Aorta (tissue), 5 donors: ENCODE measurements at regions not wholly inside any gene's neighbourhood (a gene's known extent, or its start where the extent isn't known, plus 50 kb on each side); places are given as distances from the start of the nearest gene placed in this dataset.

Source experiments
- ATAC-seq: fragments of 200-7000 bp; cut with Tn5 transposase; one replicate; pipeline ENCODE4 v1.9.1; 2022; ENCODE audit warnings: moderate library complexity; ENCODE audit not compliant: low FRiP score
- DNase-seq, 2 donors: peaks; one replicate each; pipeline ENCODE4 v3.0.0-alpha.2; 2020
- H3K27ac ChIP-seq, 2 donors: one replicate each; pipeline ENCODE4 v1.5.1; 2013; ENCODE audit warnings: low read length in 2 of 2, mild to moderate bottlenecking in 2 of 2, moderate library complexity in 2 of 2, control low read depth in 1 of 2, inconsistent platforms in 1 of 2, low read depth in 1 of 2
- H3K27me3 ChIP-seq, 2 donors: one replicate each; pipeline ENCODE4 v1.6.1; 2013; ENCODE audit warnings: control low read depth in 1 of 2, low read length in 1 of 2, mild to moderate bottlenecking in 1 of 2, moderate library complexity in 1 of 2; ENCODE audit not compliant: insufficient read depth in 2 of 2, control insufficient read depth in 1 of 2
- H3K36me3 ChIP-seq, 2 donors: one replicate each; pipeline ENCODE4 v1.6.1; 2013; ENCODE audit warnings: control low read depth in 1 of 2, low read length in 1 of 2, mild to moderate bottlenecking in 1 of 2; ENCODE audit not compliant: insufficient read depth in 2 of 2, control insufficient read depth in 1 of 2
- H3K4me1 ChIP-seq, 2 donors: one replicate each; pipeline ENCODE4 v1.6.1; 2013; ENCODE audit warnings: low read length in 2 of 2, control low read depth in 1 of 2, mild to moderate bottlenecking in 1 of 2, moderate library complexity in 1 of 2; ENCODE audit not compliant: insufficient read depth in 2 of 2, control insufficient read depth in 1 of 2
- H3K4me3 ChIP-seq, 2 donors: one replicate each; pipeline ENCODE4 v1.5.1; 2013; ENCODE audit warnings: low read length in 2 of 2, control low read depth in 1 of 2, mild to moderate bottlenecking in 1 of 2
- H3K9me3 ChIP-seq: one replicate; pipeline ENCODE4 v1.6.1; 2013; ENCODE audit warnings: mild to moderate bottlenecking, low read length; ENCODE audit not compliant: control insufficient read depth
- WGBS, 2 donors: extraction: QIAGEN DNeasy Blood & Tissue Kit; methylation state at CpG; one replicate each; pipeline ENCODE4 v1.1.7; 2013; 5-methylcytosine and 5-hydroxymethylcytosine counted together
- intact Hi-C, 2 donors: fragments of 100-400 bp; cut with DNase I; formaldehyde crosslinking; loops; one replicate each; pipeline versions ENCODE4 v1.14.2 to v1.15.0; 2022
- donor health status: healthy with polysubstance abuse.
- donor health status: Bipolar disorder and iron deficiency.
- donor health status: DM: no; HTN: no; CAD: no.
- donor health status: DM: no; HTN: no; CAD: no.
- donor health status: DM: yes; HTN: yes; CAD: no.

- H3K27ac ChIP-seq, result no peak overlapping the region
- no peaks in the 10 kb centered on the region for H3K36me3 ChIP-seq
- no peaks in the 10 kb centered on the region for H3K9me3 ChIP-seq
- no peak overlapping the region for H3K4me3 ChIP-seq
- 16 to 19% methylated on average over 4 of the region's 4 CpGs for WGBS, 2 donors
- ATAC-seq, result no peak
- intact Hi-C loops, result no loop called here
- H3K4me1 ChIP-seq, result no peaks in the 10 kb centered on the region
- H3K27me3 ChIP-seq, result peaks cover 0 to 1% of the 10 kb centered on the region in 2 donors
- DNase-seq, result no peak
Observed at GRCh38 chr16:51408357-51408756, 257.3 kb upstream of the SALL1 start.

GRCh38 chr16:51407921-51408320 is 256.9 kb upstream of the SALL1 start:
- H3K36me3 ChIP-seq, result no peaks in the 10 kb centered on the region
- H3K27me3 ChIP-seq, result peaks cover 0 to 1% of the 10 kb centered on the region in 2 donors
- no peaks in the 10 kb centered on the region for H3K4me1 ChIP-seq
- no peak overlapping the region for H3K27ac ChIP-seq
- ATAC-seq (no peak), DNase-seq (no peak)
- no peak overlapping the region for H3K4me3 ChIP-seq
- H3K9me3 ChIP-seq, result no peaks in the 10 kb centered on the region
- WGBS, 2 donors, result 87% methylated on average over 1 of the region's 1 CpG
- intact Hi-C loops, result no loop called here

- H3K4me1 ChIP-seq, result no peaks in the 10 kb centered on the region
- intact Hi-C loops, result no loop called here
- H3K27me3 ChIP-seq, result peaks cover 0 to 1% of the 10 kb centered on the region in 2 donors
- 71 to 79% methylated on average over 4 of the region's 4 CpGs for WGBS, 2 donors
- no peak for DNase-seq
- no peak for ATAC-seq
- H3K9me3 ChIP-seq, result no peaks in the 10 kb centered on the region
- H3K27ac ChIP-seq, result no peak overlapping the region
- H3K4me3 ChIP-seq, result no peak overlapping the region
- no peaks in the 10 kb centered on the region for H3K36me3 ChIP-seq
Observed at GRCh38 chr16:51407199-51407598, 256.1 kb upstream of the SALL1 start.

- ATAC-seq, result no peak
- Histone ChIP-seq H3K9me3 (no peaks in the 10 kb centered on the region), H3K36me3 (no peaks in the 10 kb centered on the region), H3K4me1 (no peaks in the 10 kb centered on the region), H3K4me3 (no peak overlapping the region), H3K27me3 (peaks cover 0 to 1% of the 10 kb centered on the region in 2 donors), H3K27ac (no peak overlapping the region)
- no peak for DNase-seq
- WGBS, 2 donors, result 69 to 73% methylated on average over 2 of the region's 2 CpGs
- intact Hi-C loops, result no loop called here
Observed at GRCh38 chr16:51405361-51405760, 254.3 kb upstream of the SALL1 start.

- intact Hi-C loops, result no loop called here
- ATAC-seq (no peak), DNase-seq (no peak)
- Histone ChIP-seq H3K4me3 (no peak overlapping the region), H3K36me3 (no peaks in the 10 kb centered on the region), H3K27ac (no peak overlapping the region), H3K4me1 (no peaks in the 10 kb centered on the region), H3K27me3 (no peaks in the 10 kb centered on the region), H3K9me3 (peaks cover 2% of the 10 kb centered on the region)
- WGBS, 2 donors, result 46 to 71% methylated on average over 1 of the region's 1 CpG
Observed at GRCh38 chr16:51404386-51404785, 253.3 kb upstream of the SALL1 start.

GRCh38 chr16:51402785-51403184 is 251.7 kb upstream of the SALL1 start:
- Histone ChIP-seq H3K4me3 (no peak overlapping the region), H3K27me3 (no peaks in the 10 kb centered on the region), H3K9me3 (peaks cover 2% of the 10 kb centered on the region), H3K4me1 (no peaks in the 10 kb centered on the region), H3K36me3 (no peaks in the 10 kb centered on the region), H3K27ac (no peak overlapping the region)
- DNase-seq, result no peak
- no peak for ATAC-seq
- WGBS, 2 donors, result 39% methylated on average over 3 of the region's 3 CpGs
- intact Hi-C loops, result no loop called here

- no peak for ATAC-seq
- H3K27me3 ChIP-seq, result no peaks in the 10 kb centered on the region
- peaks cover 2% of the 10 kb centered on the region for H3K9me3 ChIP-seq
- no peak for DNase-seq
- intact Hi-C loops, result no loop called here
- no peak overlapping the region for H3K4me3 ChIP-seq
- WGBS, 2 donors, result 91 to 97% methylated on average over 1 of the region's 1 CpG
- no peak overlapping the region for H3K27ac ChIP-seq
- no peaks in the 10 kb centered on the region for H3K4me1 ChIP-seq
- no peaks in the 10 kb centered on the region for H3K36me3 ChIP-seq
Observed at GRCh38 chr16:51402298-51402697, 251.2 kb upstream of the SALL1 start.

- ATAC-seq (no peak), DNase-seq (no peak)
- no peaks in the 10 kb centered on the region for H3K36me3 ChIP-seq
- no peak overlapping the region for H3K27ac ChIP-seq
- 90 to 93% methylated on average over 2 of the region's 2 CpGs for WGBS, 2 donors
- H3K4me3 ChIP-seq, result no peak overlapping the region
- intact Hi-C loops, result no loop called here
- H3K9me3 ChIP-seq, result peaks cover 2% of the 10 kb centered on the region
- no peaks in the 10 kb centered on the region for H3K4me1 ChIP-seq
- no peaks in the 10 kb centered on the region for H3K27me3 ChIP-seq
Observed at GRCh38 chr16:51401673-51402072, 250.6 kb upstream of the SALL1 start.

GRCh38 chr16:51399908-51400670 is 249.0 kb upstream of the SALL1 start:
- H3K27ac ChIP-seq, result no peak overlapping the region
- H3K9me3 ChIP-seq, result peaks cover 2% of the 10 kb centered on the region
- intact Hi-C loops, result no loop called here
- 76 to 78% methylated on average over 5 of the region's 5 CpGs for WGBS, 2 donors
- no peaks in the 10 kb centered on the region for H3K27me3 ChIP-seq
- ATAC-seq (no peak), DNase-seq (no peak)
- no peaks in the 10 kb centered on the region for H3K36me3 ChIP-seq
- H3K4me3 ChIP-seq, result no peak overlapping the region
- no peaks in the 10 kb centered on the region for H3K4me1 ChIP-seq
